H1 (cell line): ENCODE measurements at regions not wholly inside any gene's neighbourhood (a gene's known extent, or its start where the extent isn't known, plus 50 kb on each side); places are given as distances from the start of the nearest gene placed in this dataset.
A peak's percentile ranks its signal among the peaks of the same experiment; 100 is the strongest.

Source experiments
- CTCF ChIA-PET: fragments of 300-600 bp; sonication (Branson Sonifier 250); formaldehyde crosslinking; loops from one replicate; lab custom pipeline; 2021; ENCODE audit not compliant: partially characterized antibody; lab: Charles Lee
- POLR2A ChIA-PET: fragments of 300-600 bp; sonication (Branson Sonifier 250); formaldehyde crosslinking; loops from one replicate; lab custom pipeline; 2021; ENCODE audit warnings: inconsistent platforms; ENCODE audit not compliant: partially characterized antibody; lab: Charles Lee
- DNase-seq, 2 experiments: peaks; one replicate each; pipeline versions ENCODE4 v3.0.0 to v3.0.0-alpha.2; 2010 to 2022; ENCODE audit warnings: low spot score in 2 of 2, low read depth in 1 of 2, mixed read lengths in 1 of 2
- FAIRE-seq: peaks from 2 replicates; lab custom pipeline; 2011; peaks lifted over from hg19 to GRCh38; lab: Jason Lieb, UNC
- H2AFZ ChIP-seq: 2 replicates; pipeline ENCODE4 v1.8.1; 2012; ENCODE audit warnings: low read length, inconsistent platforms
- H2AK5ac ChIP-seq: 2 replicates; pipeline ENCODE4 v1.6.1; 2013; ENCODE audit warnings: low read depth, low read length
- H2BK120ac ChIP-seq: replicated peaks from 2 replicates; pipeline ENCODE3; 2013; ENCODE audit warnings: low read depth, low read length, inconsistent platforms
- H2BK12ac ChIP-seq: 2 replicates; pipeline ENCODE4 v1.6.1; 2013; ENCODE audit warnings: low read depth, low read length
- H2BK15ac ChIP-seq: 2 replicates; pipeline ENCODE4 v1.6.1; 2013; ENCODE audit warnings: low read length
- H2BK20ac ChIP-seq: 2 replicates; pipeline ENCODE4 v1.6.1; 2013; ENCODE audit warnings: low read length
- H2BK5ac ChIP-seq: 2 replicates; pipeline ENCODE4 v1.6.1; 2013; ENCODE audit warnings: low read depth, low read length
- H3K14ac ChIP-seq: 2 replicates; pipeline ENCODE4 v1.6.1; 2013; ENCODE audit warnings: inconsistent platforms; ENCODE audit not compliant: insufficient read length
- H3K18ac ChIP-seq: 2 replicates; pipeline ENCODE4 v1.6.1; 2013; ENCODE audit warnings: low read length; ENCODE audit errors: extremely low read depth
- H3K23ac ChIP-seq: 2 replicates; pipeline ENCODE4 v1.6.1; 2013; ENCODE audit warnings: inconsistent platforms; ENCODE audit not compliant: insufficient read length
- H3K23me2 ChIP-seq: 2 replicates; pipeline ENCODE4 v1.6.1; 2013; ENCODE audit warnings: low read depth, low read length
- H3K27ac ChIP-seq: 2 replicates; pipeline ENCODE4 v1.6.1; 2011; ENCODE audit warnings: low read depth, low read length, inconsistent platforms
- H3K27me3 ChIP-seq, 4 experiments: replicated peaks in 1 of 4; 1 replicate in 1 of 4; 2 replicates in 3 of 4; pipeline versions ENCODE4 v1.6.1 to v1.8.1; 2011 to 2013; ENCODE audit warnings: low read length in 3 of 4, mild to moderate bottlenecking in 3 of 4, inconsistent platforms in 2 of 4, mixed read lengths in 2 of 4, moderate library complexity in 1 of 4; ENCODE audit not compliant: control insufficient read depth in 3 of 4, insufficient read depth in 3 of 4; ENCODE audit errors: extremely low read depth in 1 of 4
- H3K36me3 ChIP-seq, 4 experiments: 2 replicates each; pipeline versions ENCODE4 v1.6.1 to v1.8.1; 2011 to 2013; ENCODE audit warnings: mild to moderate bottlenecking in 4 of 4, low read length in 3 of 4, moderate library complexity in 2 of 4, control low read depth in 1 of 4, inconsistent platforms in 1 of 4; ENCODE audit not compliant: insufficient read depth in 4 of 4, control insufficient read depth in 2 of 4
- H3K4ac ChIP-seq: replicated peaks from 2 replicates; pipeline ENCODE3; 2013; ENCODE audit warnings: low read length, low read depth, mixed read lengths, inconsistent platforms; ENCODE audit not compliant: insufficient read length
- H3K4me1 ChIP-seq, 4 experiments: replicated peaks in 1 of 4; 1 replicate in 1 of 4; 2 replicates in 3 of 4; pipeline versions ENCODE4 v1.6.1 to v1.8.1; 2011 to 2013; ENCODE audit warnings: low read length in 3 of 4, inconsistent platforms in 2 of 4, mixed read lengths in 1 of 4; ENCODE audit not compliant: insufficient read depth in 4 of 4, control insufficient read depth in 3 of 4
- H3K4me2 ChIP-seq, 2 experiments: 2 replicates each; pipeline versions ENCODE4 v1.6.1 to v1.8.1; 2011 to 2013; ENCODE audit warnings: low read depth in 2 of 2, low read length in 2 of 2, control low read depth in 1 of 2, inconsistent platforms in 1 of 2, mild to moderate bottlenecking in 1 of 2; ENCODE audit not compliant: insufficient read depth in 1 of 2
- H3K4me3 ChIP-seq, 4 experiments: fragments of 200-600, 300-600 bp in 1 of 4; sonication (generic), shearing (Covaris generic), sonication (Bioruptor Twin) in 1 of 4; 2 replicates each; pipeline versions ENCODE4 v1.5.1 to v1.8.1; 2011 to 2016; ENCODE audit warnings: low read length in 4 of 4, low read depth in 3 of 4, control low read depth in 2 of 4, inconsistent platforms in 2 of 4, mild to moderate bottlenecking in 2 of 4, mixed read lengths in 1 of 4, moderate library complexity in 1 of 4; ENCODE audit not compliant: insufficient read depth in 2 of 4; ENCODE audit errors: extremely low read depth in 1 of 4
- H3K56ac ChIP-seq: replicated peaks from 2 replicates; pipeline ENCODE3; 2013; ENCODE audit warnings: low read depth, mild to moderate bottlenecking, mixed read lengths, low read length, inconsistent platforms; ENCODE audit not compliant: insufficient read length
- H3K79me1 ChIP-seq: 2 replicates; pipeline ENCODE4 v1.6.1; 2013; ENCODE audit warnings: low read depth, low read length, control low read depth
- H3K79me2 ChIP-seq, 2 experiments: 2 replicates each; pipeline versions ENCODE4 v1.6.1 to v1.8.1; 2012 to 2013; ENCODE audit warnings: low read length in 2 of 2, mild to moderate bottlenecking in 2 of 2, inconsistent platforms in 1 of 2; ENCODE audit not compliant: insufficient read depth in 2 of 2, control insufficient read depth in 1 of 2
- H3K9ac ChIP-seq, 4 experiments: replicated peaks in 1 of 4; 1 replicate in 1 of 4; 2 replicates in 3 of 4; pipeline versions ENCODE4 v1.6.1 to v1.8.1; 2011 to 2013; ENCODE audit warnings: low read depth in 3 of 4, low read length in 3 of 4, control low read depth in 2 of 4, mild to moderate bottlenecking in 2 of 4, moderate library complexity in 2 of 4, inconsistent platforms in 1 of 4; ENCODE audit errors: extremely low read depth in 1 of 4
- H3K9me3 ChIP-seq, 2 experiments: 2 replicates each; pipeline versions ENCODE4 v1.6.1 to v1.8.1; 2012 to 2013; ENCODE audit warnings: mild to moderate bottlenecking in 2 of 2, moderate library complexity in 2 of 2, control low read depth in 1 of 2, inconsistent platforms in 1 of 2, low read depth in 1 of 2, low read length in 1 of 2, mixed read lengths in 1 of 2; ENCODE audit not compliant: insufficient read depth in 2 of 2
- H4K20me1 ChIP-seq, 2 experiments: replicated peaks in 1 of 2; 2 replicates each; pipeline versions ENCODE3 to v1.8.1; 2011 to 2013; ENCODE audit warnings: inconsistent platforms in 2 of 2, low read length in 2 of 2, mild to moderate bottlenecking in 1 of 2; ENCODE audit not compliant: insufficient read depth in 2 of 2, control insufficient read depth in 1 of 2
- H4K5ac ChIP-seq: 2 replicates; pipeline ENCODE4 v1.6.1; 2013; ENCODE audit warnings: low read length, low read depth, mixed read lengths, inconsistent platforms; ENCODE audit not compliant: insufficient read length
- H4K8ac ChIP-seq: 2 replicates; pipeline ENCODE4 v1.8.0; 2013; ENCODE audit warnings: mild to moderate bottlenecking, moderate library complexity, low read length, inconsistent platforms; ENCODE audit not compliant: insufficient read depth; ENCODE audit errors: extremely low read depth
- H4K91ac ChIP-seq: replicated peaks from 2 replicates; pipeline ENCODE3; 2013; ENCODE audit warnings: low read length, mixed read lengths, inconsistent platforms; ENCODE audit not compliant: insufficient read length
- BRCA1 ChIP-seq: IDR thresholded peaks from 2 replicates; pipeline ENCODE4 v1.6.1; 2012; ENCODE audit warnings: low read depth, low read length, improper control_type of control experiment
- CTBP2 ChIP-seq: IDR thresholded peaks from 2 replicates; pipeline ENCODE4 v1.7.0; 2011; ENCODE audit warnings: borderline replicate concordance, mild to moderate bottlenecking, moderate library complexity, mixed read lengths, low read length; ENCODE audit not compliant: insufficient read depth, insufficient read length
- EGR1 ChIP-seq: IDR thresholded peaks from 2 replicates; pipeline ENCODE4 v1.6.1; 2011; ENCODE audit warnings: low read depth, low read length, borderline replicate concordance
- EP300 ChIP-seq, 2 experiments: IDR thresholded peaks; 1 replicate in 1 of 2; 2 replicates in 1 of 2; pipeline ENCODE4 v1.6.1; 2011 to 2012; ENCODE audit warnings: low read depth in 2 of 2, low read length in 2 of 2, mild to moderate bottlenecking in 2 of 2, borderline replicate concordance in 1 of 2, inconsistent platforms in 1 of 2, moderate library complexity in 1 of 2
- MAX ChIP-seq: IDR thresholded peaks from 2 replicates; pipeline ENCODE4 v1.6.1; 2012; ENCODE audit warnings: inconsistent platforms
- RAD21 ChIP-seq, 2 experiments: IDR thresholded peaks in 1 of 2; conservative IDR thresholded peaks in 1 of 2; 2 replicates each; pipeline ENCODE4 v1.6.1; 2011; ENCODE audit warnings: low read depth in 2 of 2, low read length in 2 of 2, improper control_type of control experiment in 1 of 2, inconsistent platforms in 1 of 2, mild to moderate bottlenecking in 1 of 2, moderate library complexity in 1 of 2
- SIRT6 ChIP-seq: IDR thresholded peaks from one replicate; pipeline ENCODE4 v1.7.1; 2012; ENCODE audit warnings: low read length, inconsistent platforms
- USF2 ChIP-seq: IDR thresholded peaks from 2 replicates; pipeline ENCODE4 v1.6.1; 2011; ENCODE audit warnings: low read length, improper control_type of control experiment
- WGBS, 2 experiments: shearing (Covaris generic) in 1 of 2; methylation state at CpG; one replicate each; pipeline versions ENCODE4 v1.1.6 to v1.1.7; 2013 to 2015; ENCODE audit warnings: low lambda C conversion rate in 2 of 2, mixed read lengths in 2 of 2, inconsistent platforms in 1 of 2, low coverage in 1 of 2, missing lambda C conversion rate in 1 of 2; ENCODE audit not compliant: insufficient replicate concordance in 2 of 2, insufficient coverage in 1 of 2, insufficient read length in 1 of 2; ENCODE audit errors: extremely low coverage in 1 of 2, missing lambda C conversion rate in 1 of 2; 5-methylcytosine and 5-hydroxymethylcytosine counted together

GRCh38 chr5:108521841-108522506 is 140.1 kb upstream of the FBXL17 start:
- no peak overlapping the region for H3K56ac ChIP-seq
- H3K4ac ChIP-seq = no peak overlapping the region
- TF ChIP-seq MAX (peak; percentile 44; the same call in 1 of the 2 replicates), CTBP2 (no peak), SIRT6 (no peak), EP300 (IDR thresholded peaks at IDR 0.05; ENCODE audit: borderline replicate concordance in 1 of 2, low read depth in 2 of 2, low read length in 2 of 2) (no peak), EGR1 (no peak), RAD21 (IDR thresholded peaks at IDR 0.05 in 1 of 2, conservative IDR thresholded peaks at IDR 0.05 in 1 of 2; ENCODE audit: low read depth in 2 of 2, low read length in 2 of 2) (peak; percentile 87), USF2 (no peak), BRCA1 (no peak)

More at GRCh38 chr5:108521841-108522506, 140.1 kb upstream of the FBXL17 start:
- Histone ChIP-seq H2BK20ac (0 out of 2 replicates have a peak overlapping the region, but pooled peaks have one; percentile 80), H2AK5ac (no peak overlapping the region), H3K27me3 (no peaks in the 10 kb centered on the region), H3K23ac (no peak overlapping the region), H3K4me3 (no peak overlapping the region), H3K27ac (no peak overlapping the region), H3K18ac (no peak overlapping the region), H3K4me2 (no peak overlapping the region), H3K14ac (no peak overlapping the region), H3K79me1 (no peaks in the 10 kb centered on the region), H2AFZ (no peak overlapping the region), H2BK120ac (no peak overlapping the region), H3K9me3 (peaks cover 6 to 7% of the 10 kb centered on the region in 2 experiments; a peak in 2 of 4 replicates), H3K9ac (no peak overlapping the region), H4K5ac (no peak overlapping the region), H2BK5ac (no peak overlapping the region), H4K20me1 (no peaks in the 10 kb centered on the region), H3K4me1 (peaks cover 0 to 10% (median 0%) of the 10 kb centered on the region in 4 experiments; a peak in 1 of 7 replicates), H2BK12ac (peak overlapping the region; percentile 76; the same call in 1 of the 2 replicates), H4K8ac (no peak overlapping the region), H2BK15ac (no peak overlapping the region), H3K79me2 (no peaks in the 10 kb centered on the region), H4K91ac (no peak overlapping the region), H3K36me3 (no peaks in the 10 kb centered on the region; a peak in 1 of 8 replicates), H3K23me2 (no peaks in the 10 kb centered on the region; the same call in 1 of the 2 replicates)
- DNase-seq (no peak), FAIRE-seq (peak; percentile 96)
- ChIA-PET CTCF (interaction anchor here (0.6 to 2.0 kb wide), 21 partner anchors 10 to 1158 kb away, joined by 3 to 9 read pairs (median 3); no protein-coding TSS in a partner anchor), POLR2A (no interaction called here)
- WGBS, 2 experiments = 14% methylated on average over 4 of the region's 4 CpGs; no CpG with 5 or more reads in 1 of the 2 experiments
